K562 (cell line): ENCODE measurements at regions not wholly inside any gene's neighbourhood (a gene's known extent, or its start where the extent isn't known, plus 50 kb on each side); places are given as distances from the start of the nearest gene placed in this dataset.

Experiments used
- CREB1 ChIP-seq, 2 experiments: sonication (generic) in 1 of 2; formaldehyde crosslinking in 1 of 2; IDR thresholded peaks; 2 replicates each; pipeline versions ENCODE4 v1.6.1 to v1.8.0; 2012 to 2022; ENCODE audit warnings: inconsistent platforms in 1 of 2, mild to moderate bottlenecking in 1 of 2, missing genetic modification reagents in 1 of 2, moderate library complexity in 1 of 2
- HMGXB4 ChIP-seq: sonication (generic); formaldehyde crosslinking; IDR thresholded peaks from 2 replicates; pipeline ENCODE4 v1.8.1; 2023; ENCODE audit warnings: mild to moderate bottlenecking, missing genetic modification reagents
- HSF4 ChIP-seq: fragments of 250-450 bp; sonication (Bioruptor Pico); IDR thresholded peaks from 2 replicates; pipeline ENCODE4 v2.1.2; 2022; ENCODE audit warnings: mild to moderate bottlenecking, moderate library complexity, borderline replicate concordance
- KDM2B ChIP-seq: fragments of 250-450 bp; sonication (Bioruptor Pico); IDR thresholded peaks from 2 replicates; pipeline ENCODE4 v1.8.0; 2021; ENCODE audit warnings: mild to moderate bottlenecking, moderate library complexity
- MYC ChIP-seq, 2 experiments: fragments of 250-450 bp in 1 of 2; sonication (Bioruptor Pico) in 1 of 2; IDR thresholded peaks; 2 replicates each; pipeline versions ENCODE4 v1.5.1 to v1.6.1; 2012 to 2021; ENCODE audit warnings: low read depth in 2 of 2, borderline replicate concordance in 1 of 2, improper control_type of control experiment in 1 of 2, low read length in 1 of 2, mild to moderate bottlenecking in 1 of 2, moderate library complexity in 1 of 2
- TCF3 ChIP-seq: sonication (generic); formaldehyde crosslinking; IDR thresholded peaks from 2 replicates; pipeline ENCODE4 v1.4.0; 2020; ENCODE audit warnings: mild to moderate bottlenecking, missing genetic modification reagents
- ZEB2 ChIP-seq: fragments of 450-650 bp; IDR thresholded peaks from 2 replicates; pipeline ENCODE4 v1.6.1; 2016
- ZNF407 ChIP-seq: fragments of 450-650 bp; IDR thresholded peaks from 2 replicates; pipeline ENCODE4 v1.6.1; 2016; ENCODE audit warnings: low read depth
- ZNF592 ChIP-seq: fragments of 450-650 bp; IDR thresholded peaks from 2 replicates; pipeline ENCODE4 v1.6.1; 2017; ENCODE audit warnings: antibody characterized with exemption, mild to moderate bottlenecking
- ZNF785 ChIP-seq: fragments of 250-450 bp; sonication (Bioruptor Pico); IDR thresholded peaks from 2 replicates; pipeline ENCODE4 v1.4.0; 2020; ENCODE audit warnings: mild to moderate bottlenecking

- no peak for TF ChIP-seq ZNF407
- TF ChIP-seq TCF3 (CRISPR knock-in tag), result no peak
- no peak for TF ChIP-seq ZEB2
- TF ChIP-seq ZNF785 (CRISPR knock-in tag), result no peak
- no peak for TF ChIP-seq HSF4 (CRISPR knock-in tag)
- no peak for TF ChIP-seq ZNF592
- TF ChIP-seq HMGXB4 (CRISPR knock-in tag), result no peak
- TF ChIP-seq CREB1 (IDR thresholded peaks at IDR 0.05), result no peak
- no peak for TF ChIP-seq CREB1 (CRISPR knock-in tag; IDR thresholded peaks at IDR 0.05)
- no peak for TF ChIP-seq MYC (IDR thresholded peaks at IDR 0.05; ENCODE audit: low read depth, low read length)
- TF ChIP-seq MYC (CRISPR knock-in tag; IDR thresholded peaks at IDR 0.05; ENCODE audit: borderline replicate concordance, low read depth), result no peak
- no peak for TF ChIP-seq KDM2B (CRISPR knock-in tag)
Measured at GRCh38 chr17:72304859-72305258, 184.0 kb downstream of the SOX9 start (continued).
